Neural progenitor cell (in vitro differentiated cells): ENCODE measurements at regions not wholly inside any gene's neighbourhood (a gene's known extent, or its start where the extent isn't known, plus 50 kb on each side); places are given as distances from the start of the nearest gene placed in this dataset.

Experiments used
- DNase-seq: peaks from one replicate; pipeline ENCODE4 v3.0.0-alpha.2; 2016; ENCODE audit warnings: low spot score
- H2AFZ ChIP-seq: fragments of 200-600 bp; sonication (generic); replicated peaks from 2 replicates; pipeline ENCODE4 v1.6.1; 2016; ENCODE audit warnings: antibody characterized with exemption
- H3F3A ChIP-seq: fragments of 200-600 bp; sonication (generic); 2 replicates; pipeline ENCODE4 v1.6.1; 2016; ENCODE audit warnings: antibody characterized with exemption, low read depth
- H3K27ac ChIP-seq: fragments of 200-600 bp; sonication (generic); 2 replicates; pipeline ENCODE4 v1.5.1; 2016; ENCODE audit warnings: mild to moderate bottlenecking
- H3K27me3 ChIP-seq: fragments of 200-600 bp; sonication (generic); 2 replicates; pipeline ENCODE4 v1.6.1; 2016; ENCODE audit warnings: mild to moderate bottlenecking, moderate library complexity
- H3K36me3 ChIP-seq: fragments of 200-600 bp; sonication (generic); 2 replicates; pipeline ENCODE4 v1.5.1; 2016
- H3K4me1 ChIP-seq: fragments of 200-600 bp; sonication (generic); 2 replicates; pipeline ENCODE4 v1.6.1; 2016; ENCODE audit warnings: mixed run types
- H3K4me2 ChIP-seq: fragments of 200-600 bp; sonication (generic); 2 replicates; pipeline ENCODE4 v1.6.1; 2016
- H3K4me3 ChIP-seq: fragments of 200-600 bp; sonication (generic); 2 replicates; pipeline ENCODE4 v1.5.1; 2016
- H3K79me2 ChIP-seq: fragments of 200-600 bp; sonication (generic); 2 replicates; pipeline ENCODE4 v1.6.1; 2016; ENCODE audit warnings: low read depth
- H3K9ac ChIP-seq: fragments of 200-600 bp; sonication (generic); 2 replicates; pipeline ENCODE4 v1.6.1; 2016
- H3K9me3 ChIP-seq: fragments of 200-600 bp; sonication (generic); 2 replicates; pipeline ENCODE4 v1.5.1; 2016; ENCODE audit warnings: low read depth
- H4K20me1 ChIP-seq: fragments of 200-600 bp; sonication (generic); 2 replicates; pipeline ENCODE4 v1.6.1; 2016; ENCODE audit warnings: low read depth
- H3K27ac Mint-ChIP-seq: 3 replicates; pipeline ENCODE4 v1.8.0; 2021; ENCODE audit warnings: mixed read lengths
- H3K27me3 Mint-ChIP-seq: 2 replicates; pipeline ENCODE4 v1.8.0; 2022; ENCODE audit warnings: low read depth, mild to moderate bottlenecking, inconsistent platforms, moderate library complexity, mixed read lengths; ENCODE audit not compliant: insufficient read depth
- H3K36me3 Mint-ChIP-seq: 3 replicates; pipeline ENCODE4 v1.8.0; 2021; ENCODE audit warnings: mixed read lengths
- H3K4me1 Mint-ChIP-seq: 3 replicates; pipeline ENCODE4 v1.8.0; 2021; ENCODE audit warnings: mixed read lengths
- H3K4me3 Mint-ChIP-seq: 3 replicates; pipeline ENCODE4 v1.8.0; 2021; ENCODE audit warnings: mild to moderate bottlenecking, moderate library complexity, mixed read lengths
- H3K9me3 Mint-ChIP-seq: 3 replicates; pipeline ENCODE4 v1.8.0; 2020; ENCODE audit warnings: mixed read lengths
- CTCF ChIP-seq: fragments of 200-600 bp; sonication (generic); IDR thresholded peaks from 2 replicates; pipeline ENCODE4 v1.5.1; 2017; ENCODE audit warnings: antibody characterized with exemption, mild to moderate bottlenecking
- EZH2 ChIP-seq: fragments of 200-600 bp; sonication (generic); IDR thresholded peaks from 2 replicates; pipeline ENCODE4 v1.6.1; 2017; ENCODE audit warnings: antibody characterized with exemption, mild to moderate bottlenecking, moderate library complexity
- EZH2phosphoT487 ChIP-seq: fragments of 200-600 bp; sonication (generic); IDR thresholded peaks from 2 replicates; pipeline ENCODE4 v1.6.1; 2017; ENCODE audit warnings: antibody characterized with exemption

- TF ChIP-seq EZH2 (no peak), EZH2phosphoT487 (no peak), CTCF (no peak)
- no peak overlapping the region for H3K4me3 Mint-ChIP-seq
- peaks cover 4% of the 10 kb centered on the region for H3K9me3 Mint-ChIP-seq
These were observed 73.7 kb upstream of the DUSP21 start for GRCh38 chrX:44770121-44770520.

GRCh38 chrX:44767308-44767707 lies 76.5 kb upstream of the DUSP21 start:
- Histone ChIP-seq H4K20me1 (no peaks in the 10 kb centered on the region), H3K4me3 (no peak overlapping the region), H3K27ac (no peak overlapping the region), H3K79me2 (no peaks in the 10 kb centered on the region), H2AFZ (no peak overlapping the region), H3K9ac (no peak overlapping the region), H3K27me3 (no peaks in the 10 kb centered on the region), H3K4me1 (no peaks in the 10 kb centered on the region), H3F3A (no peaks in the 10 kb centered on the region), H3K36me3 (no peaks in the 10 kb centered on the region), H3K4me2 (no peak overlapping the region), H3K9me3 (peaks cover 5% of the 10 kb centered on the region)
- no peak for DNase-seq
- H3K9me3 Mint-ChIP-seq, result peaks cover 4% of the 10 kb centered on the region
- H3K4me3 Mint-ChIP-seq, result no peak overlapping the region
- TF ChIP-seq CTCF (no peak), EZH2 (no peak), EZH2phosphoT487 (no peak)
- no peaks in the 10 kb centered on the region for H3K36me3 Mint-ChIP-seq
- no peaks in the 10 kb centered on the region for H3K27me3 Mint-ChIP-seq
- peaks cover 5% of the 10 kb centered on the region for H3K4me1 Mint-ChIP-seq
- no peak overlapping the region for H3K27ac Mint-ChIP-seq

More at GRCh38 chrX:44770121-44770520, 73.7 kb upstream of the DUSP21 start:
- no peak for DNase-seq
- H3K79me2 ChIP-seq, result no peaks in the 10 kb centered on the region
- Mint-ChIP-seq H3K4me1 (peaks cover 5% of the 10 kb centered on the region), H3K27ac (no peak overlapping the region), H3K36me3 (no peaks in the 10 kb centered on the region), H3K27me3 (no peaks in the 10 kb centered on the region)
- no peaks in the 10 kb centered on the region for H3K27me3 ChIP-seq
- H3K4me3 ChIP-seq, result no peak overlapping the region
- H4K20me1 ChIP-seq, result no peaks in the 10 kb centered on the region
- H3K4me2 ChIP-seq, result no peak overlapping the region
- no peaks in the 10 kb centered on the region for H3K4me1 ChIP-seq
- no peaks in the 10 kb centered on the region for H3K36me3 ChIP-seq
- peaks cover 5% of the 10 kb centered on the region for H3K9me3 ChIP-seq
- no peaks in the 10 kb centered on the region for H3F3A ChIP-seq
- no peak overlapping the region for H2AFZ ChIP-seq
- no peak overlapping the region for H3K9ac ChIP-seq
- H3K27ac ChIP-seq, result no peak overlapping the region

- H3K27ac Mint-ChIP-seq, result no peak overlapping the region
- H3K36me3 Mint-ChIP-seq, result no peaks in the 10 kb centered on the region
- peaks cover 4% of the 10 kb centered on the region for H3K9me3 Mint-ChIP-seq
- Histone ChIP-seq H3F3A (no peaks in the 10 kb centered on the region), H3K36me3 (no peaks in the 10 kb centered on the region), H3K9ac (no peak overlapping the region), H3K79me2 (no peaks in the 10 kb centered on the region), H3K9me3 (peaks cover 5% of the 10 kb centered on the region), H3K4me1 (no peaks in the 10 kb centered on the region), H3K27ac (no peak overlapping the region), H4K20me1 (no peaks in the 10 kb centered on the region), H2AFZ (no peak overlapping the region), H3K27me3 (no peaks in the 10 kb centered on the region), H3K4me3 (no peak overlapping the region), H3K4me2 (no peak overlapping the region)
- TF ChIP-seq EZH2 (no peak), EZH2phosphoT487 (no peak), CTCF (no peak)
- H3K4me1 Mint-ChIP-seq, result peaks cover 5% of the 10 kb centered on the region
- no peaks in the 10 kb centered on the region for H3K27me3 Mint-ChIP-seq
- no peak overlapping the region for H3K4me3 Mint-ChIP-seq
- DNase-seq, result no peak
These were observed 78.3 kb upstream of the DUSP21 start for GRCh38 chrX:44765556-44765955.

DNA sequence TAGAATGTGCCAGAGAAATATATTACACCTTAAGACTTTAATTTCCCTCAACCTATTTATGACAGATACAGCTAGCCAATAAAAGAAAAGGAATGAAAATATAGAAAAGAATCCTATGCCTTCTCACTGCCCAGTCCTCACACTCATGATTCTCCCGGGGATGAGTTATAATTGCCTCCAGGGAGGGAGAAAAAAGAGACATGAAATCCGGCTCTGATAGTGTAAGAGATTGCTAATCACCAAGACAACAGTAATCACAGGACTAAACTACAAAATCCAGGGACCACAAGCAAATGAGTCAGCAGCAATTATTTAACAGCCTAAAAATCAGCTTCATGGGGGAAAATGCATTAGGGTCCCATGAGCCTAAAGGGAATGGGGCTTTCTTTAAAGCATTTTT lies 95.9 kb upstream of the DUSP21 start:
- H3K4me3 Mint-ChIP-seq, result no peak overlapping the region
- Histone ChIP-seq H3K4me1 (no peaks in the 10 kb centered on the region), H3K9ac (no peak overlapping the region), H3K9me3 (no peaks in the 10 kb centered on the region), H3K36me3 (no peaks in the 10 kb centered on the region), H2AFZ (no peak overlapping the region), H3K79me2 (no peaks in the 10 kb centered on the region), H3K27ac (no peak overlapping the region), H3K4me2 (no peak overlapping the region), H3K27me3 (no peaks in the 10 kb centered on the region), H3K4me3 (no peak overlapping the region), H4K20me1 (no peaks in the 10 kb centered on the region), H3F3A (no peaks in the 10 kb centered on the region)
- TF ChIP-seq EZH2 (no peak), CTCF (no peak), EZH2phosphoT487 (no peak)
- H3K27ac Mint-ChIP-seq, result no peak overlapping the region
- H3K36me3 Mint-ChIP-seq, result no peaks in the 10 kb centered on the region
- no peaks in the 10 kb centered on the region for H3K9me3 Mint-ChIP-seq
- peaks cover 6% of the 10 kb centered on the region for H3K4me1 Mint-ChIP-seq
- H3K27me3 Mint-ChIP-seq, result no peaks in the 10 kb centered on the region
- DNase-seq, result no peak
